Neural crest cell (in vitro differentiated cells): ENCODE measurements at regions not wholly inside any gene's neighbourhood (a gene's known extent, or its start where the extent isn't known, plus 50 kb on each side); places are given as distances from the start of the nearest gene placed in this dataset.

Source experiments
- DNase-seq: peaks from one replicate; pipeline ENCODE4 v3.0.0; 2021; ENCODE audit warnings: low read depth, mixed read lengths, low spot score
- H3K27ac Mint-ChIP-seq: one replicate; pipeline ENCODE4 v1.8.0; 2021; ENCODE audit warnings: mild to moderate bottlenecking, mixed read lengths; ENCODE audit not compliant: unreplicated experiment
- H3K27me3 Mint-ChIP-seq: 2 replicates; pipeline ENCODE4 v1.8.0; 2021; ENCODE audit warnings: low read depth, mild to moderate bottlenecking, mixed read lengths
- H3K36me3 Mint-ChIP-seq: 2 replicates; pipeline ENCODE4 v1.8.0; 2021; ENCODE audit warnings: low read depth, mild to moderate bottlenecking, mixed read lengths
- H3K4me1 Mint-ChIP-seq: 2 replicates; pipeline ENCODE4 v1.8.0; 2021; ENCODE audit warnings: mixed read lengths
- H3K4me3 Mint-ChIP-seq: one replicate; pipeline ENCODE4 v1.8.0; 2021; ENCODE audit warnings: mild to moderate bottlenecking, mixed read lengths
- H3K9me3 Mint-ChIP-seq: 2 replicates; pipeline ENCODE4 v1.8.0; 2021; ENCODE audit warnings: mixed read lengths
- CTCF ChIP-seq: fragments of 200-600 bp; sonication (generic); conservative IDR thresholded peaks from 2 replicates; pipeline ENCODE4 v1.5.0; 2021; ENCODE audit warnings: antibody characterized with exemption, mild to moderate bottlenecking

GRCh38 chr2:8541636-8542035 lies 140.2 kb upstream of the ID2 start:
- no peaks in the 10 kb centered on the region for H3K9me3 Mint-ChIP-seq
- no peaks in the 10 kb centered on the region for H3K36me3 Mint-ChIP-seq
- no peaks in the 10 kb centered on the region for H3K27me3 Mint-ChIP-seq
- H3K27ac Mint-ChIP-seq, result peak overlapping the region; percentile 84
- no peak for DNase-seq
- H3K4me1 Mint-ChIP-seq, result peaks cover 19% of the 10 kb centered on the region
- H3K4me3 Mint-ChIP-seq, result no peak overlapping the region
- no peak for TF ChIP-seq CTCF

GRCh38 chr2:8542381-8543059 lies 139.3 kb upstream of the ID2 start:
- TF ChIP-seq CTCF, result no peak
- Mint-ChIP-seq H3K4me1 (peaks cover 21% of the 10 kb centered on the region), H3K27me3 (no peaks in the 10 kb centered on the region), H3K4me3 (no peak overlapping the region), H3K9me3 (no peaks in the 10 kb centered on the region), H3K27ac (no peak overlapping the region), H3K36me3 (no peaks in the 10 kb centered on the region)
- DNase-seq, result no peak

- no peak for DNase-seq
- TF ChIP-seq CTCF, result no peak
- peaks cover 20% of the 10 kb centered on the region for H3K4me1 Mint-ChIP-seq
These were observed 138.8 kb upstream of the ID2 start for GRCh38 chr2:8543060-8543382.

GRCh38 chr2:8543383-8544170 lies 138.3 kb upstream of the ID2 start:
- Mint-ChIP-seq H3K27ac (no peak overlapping the region), H3K27me3 (no peaks in the 10 kb centered on the region), H3K4me1 (peaks cover 16% of the 10 kb centered on the region), H3K36me3 (no peaks in the 10 kb centered on the region), H3K9me3 (no peaks in the 10 kb centered on the region), H3K4me3 (no peak overlapping the region)
- TF ChIP-seq CTCF, result no peak
- DNase-seq, result no peak

More at GRCh38 chr2:8543060-8543382, 138.8 kb upstream of the ID2 start:
- Mint-ChIP-seq H3K27ac (no peak overlapping the region), H3K27me3 (no peaks in the 10 kb centered on the region), H3K4me3 (no peak overlapping the region), H3K9me3 (no peaks in the 10 kb centered on the region), H3K36me3 (no peaks in the 10 kb centered on the region)

GRCh38 chr2:8544171-8544785 lies 137.6 kb upstream of the ID2 start:
- no peak for DNase-seq
- Mint-ChIP-seq H3K36me3 (no peaks in the 10 kb centered on the region), H3K4me1 (peaks cover 16% of the 10 kb centered on the region), H3K27me3 (no peaks in the 10 kb centered on the region), H3K9me3 (no peaks in the 10 kb centered on the region), H3K27ac (no peak overlapping the region), H3K4me3 (no peak overlapping the region)
- no peak for TF ChIP-seq CTCF
